GM19372 (cell line): ENCODE measurements at regions not wholly inside any gene's neighbourhood (a gene's known extent, or its start where the extent isn't known, plus 50 kb on each side); places are given as distances from the start of the nearest gene placed in this dataset.
"Not testable (repeated sequence)": the region's sequence is repeated elsewhere in the genome, so short reads cannot be mapped to it uniquely, and the experiment has no call there.

Experiments
- ATAC-seq: cut with Tn5 transposase; IDR thresholded peaks from one replicate; pipeline ENCODE4 v1.9.1; 2021; ENCODE audit warnings: mild to moderate bottlenecking, low read depth, moderate library complexity; ENCODE audit not compliant: unreplicated experiment

GRCh38 chr12:72839696-72840095 lies 567.5 kb downstream of the TRHDE start:
- ATAC-seq: no peak

GRCh38 chr12:72863671-72864070 lies 591.5 kb downstream of the TRHDE start:
- no peak for ATAC-seq

GRCh38 chr12:72865921-72866320 lies 593.8 kb downstream of the TRHDE start:
- ATAC-seq: no peak

- no peak for ATAC-seq
Observed at GRCh38 chr12:72869024-72869423, 596.9 kb downstream of the TRHDE start.

- ATAC-seq: no peak
Observed at GRCh38 chr12:72872238-72872887, 600.2 kb downstream of the TRHDE start.

GRCh38 chr12:72872996-72873395 lies 600.8 kb downstream of the TRHDE start:
- no peak for ATAC-seq

- no peak for ATAC-seq
Observed at GRCh38 chr12:72876092-72876491, 603.9 kb downstream of the TRHDE start.

- no peak for ATAC-seq
Observed at GRCh38 chr12:72888693-72889092, 616.5 kb downstream of the TRHDE start.

- ATAC-seq: no peak
Observed at GRCh38 chr12:72889791-72890190, 617.6 kb downstream of the TRHDE start.

GRCh38 chr12:72901685-72902084 lies 629.5 kb downstream of the TRHDE start:
- ATAC-seq: no peak

- ATAC-seq: no peak
Observed at GRCh38 chr12:72925716-72926115, 653.5 kb downstream of the TRHDE start.

- not testable (repeated sequence) for ATAC-seq
Observed at GRCh38 chr12:72931838-72932237, 659.7 kb downstream of the TRHDE start.

GRCh38 chr12:72937486-72937885 lies 665.3 kb downstream of the TRHDE start:
- ATAC-seq: no peak

- ATAC-seq: no peak
Observed at GRCh38 chr12:72957454-72957853, 685.3 kb downstream of the TRHDE start.

GRCh38 chr12:72966684-72967083 lies 694.5 kb downstream of the TRHDE start:
- ATAC-seq: no peak

- ATAC-seq: no peak
Observed at GRCh38 chr12:72974954-72975555, 702.9 kb downstream of the TRHDE start.

- no peak for ATAC-seq
Observed at GRCh38 chr12:72978999-72979398, 706.8 kb downstream of the TRHDE start.

- no peak for ATAC-seq
Observed at GRCh38 chr12:72982356-72982755, 710.2 kb downstream of the TRHDE start.

GRCh38 chr12:72986963-72987362 lies 714.8 kb downstream of the TRHDE start:
- no peak for ATAC-seq

GRCh38 chr12:72989458-72989947 lies 717.3 kb downstream of the TRHDE start:
- ATAC-seq: no peak

- not testable (repeated sequence) for ATAC-seq
Observed at GRCh38 chr12:72995029-72995428, 722.9 kb downstream of the TRHDE start.

- no peak for ATAC-seq
Observed at GRCh38 chr12:72995616-72996015, 723.4 kb downstream of the TRHDE start.
